ENCODE measurements at regions not wholly inside any gene's neighbourhood (a gene's known extent, or its start where the extent isn't known, plus 50 kb on each side); places are given as distances from the start of the nearest gene placed in this dataset.

- no peaks in the 10 kb centered on the region for H3K4me1 ChIP-seq (ENCODE audit: control insufficient read depth, extremely low read depth, insufficient read depth, low read length)
- dilution Hi-C loops (cut with MboI; ENCODE audit: extremely low pct_ligation_motif_present, low sequenced_read_pairs): no loop called here
- no peak overlapping the region for H3K4me2 ChIP-seq (ENCODE audit: insufficient read depth, low read length)
- CTCF ChIA-PET: no interaction called here
- no peak overlapping the region for H2AFZ ChIP-seq (ENCODE audit: low read depth, low read length)
- no peaks in the 10 kb centered on the region for H3K36me3 ChIP-seq (ENCODE audit: control insufficient read depth in 2 of 2, extremely low read depth in 1 of 2, insufficient read depth in 2 of 2, low read length in 2 of 2)
- intact Hi-C loops (cut with micrococcal nuclease): no loop called here
- BruUV-seq (replicated peaks): no TSS peak
- POLR2A ChIA-PET: no interaction called here
- H3K9me1 ChIP-seq (replicated peaks; ENCODE audit: control insufficient read depth, extremely low read depth, insufficient read depth, low read length): no peaks in the 10 kb centered on the region
- FAIRE-seq (no peak), DNase-seq (ENCODE audit: low read depth, low spot score) (no peak)
- H3K4me3 ChIP-seq (replicated peaks in 1 of 3; ENCODE audit: insufficient read depth in 1 of 3, low read depth in 1 of 3, low read length in 3 of 3): no peak overlapping the region
- H3K27me3 ChIP-seq (ENCODE audit: control insufficient read depth in 2 of 2, insufficient read depth in 2 of 2, low read length in 2 of 2): no peaks in the 10 kb centered on the region
- H3K79me2 ChIP-seq (ENCODE audit: control insufficient read depth, insufficient read depth, low read length): no peaks in the 10 kb centered on the region
- H3K9ac ChIP-seq (replicated peaks; ENCODE audit: extremely low read depth, insufficient read depth, low read length): no peak overlapping the region
- no peaks in the 10 kb centered on the region for H3K9me3 ChIP-seq (replicated peaks; ENCODE audit: control insufficient read depth, insufficient read depth, low read length)
- no peaks in the 10 kb centered on the region for H4K20me1 ChIP-seq (replicated peaks; ENCODE audit: control insufficient read depth, extremely low read depth, insufficient read depth, low read length)
- H3K27ac ChIP-seq (ENCODE audit: insufficient read depth, low read depth, low read length): no peak overlapping the region
- TF ChIP-seq MAX (IDR thresholded peaks at IDR 0.05; ENCODE audit: insufficient read depth, insufficient read length) (no peak), JUN (IDR thresholded peaks at IDR 0.05; ENCODE audit: borderline replicate concordance, insufficient read depth, insufficient read length, low read depth) (no peak), FOS (IDR thresholded peaks at IDR 0.05; ENCODE audit: borderline replicate concordance, insufficient read depth, low read length) (no peak), POLR2AphosphoS5 (IDR thresholded peaks at IDR 0.05; ENCODE audit: insufficient read depth, low read depth, low read length) (no peak), GATA2 (IDR thresholded peaks at IDR 0.05; ENCODE audit: insufficient read depth, insufficient read length, low read depth, low read length) (no peak), MYC (IDR thresholded peaks at IDR 0.05; ENCODE audit: low read depth, low read length) (no peak), EZH2 (IDR thresholded peaks at IDR 0.05; ENCODE audit: borderline replicate concordance, low read depth, low read length, severe bottlenecking) (no peak), CTCF (IDR thresholded peaks at IDR 0.05; ENCODE audit: extremely low read depth in 1 of 2, insufficient read depth in 1 of 2, low read depth in 1 of 2, low read length in 2 of 2) (no peak), POLR2A (IDR thresholded peaks at IDR 0.05; ENCODE audit: low read depth, low read length) (no peak)
These were observed 134.1 kb upstream of the HS3ST3A1 start for GRCh38 chr17:13735861-13736260.

Data from endothelial cell of umbilical vein (primary cell).